Ishikawa (cell line): ENCODE measurements at regions not wholly inside any gene's neighbourhood (a gene's known extent, or its start where the extent isn't known, plus 50 kb on each side); places are given as distances from the start of the nearest gene placed in this dataset.

Experiments used
- CEBPB ChIP-seq: IDR thresholded peaks from 2 replicates; pipeline ENCODE4 v1.6.1; 2012
- CREB1 ChIP-seq: IDR thresholded peaks from 2 replicates; pipeline ENCODE4 v1.6.1; 2012; ENCODE audit warnings: low read depth
- EGR1 ChIP-seq: IDR thresholded peaks from 2 replicates; pipeline ENCODE4 v1.6.1; 2012
- EP300 ChIP-seq: IDR thresholded peaks from 2 replicates; pipeline ENCODE4 v1.6.1; 2012; ENCODE audit warnings: borderline replicate concordance
- FOXM1 ChIP-seq: IDR thresholded peaks from 2 replicates; pipeline ENCODE4 v1.6.1; 2012; ENCODE audit warnings: low read depth, borderline replicate concordance
- NFIC ChIP-seq: IDR thresholded peaks from 2 replicates; pipeline ENCODE4 v1.6.1; 2012
- RAD21 ChIP-seq: IDR thresholded peaks from 2 replicates; pipeline ENCODE4 v1.6.1; 2012; ENCODE audit warnings: low read depth
- TAF1 ChIP-seq: IDR thresholded peaks from 2 replicates; pipeline ENCODE4 v1.6.1; 2012; ENCODE audit warnings: low read depth, mild to moderate bottlenecking
- TCF12 ChIP-seq: IDR thresholded peaks from 2 replicates; pipeline ENCODE4 v1.6.1; 2012; ENCODE audit warnings: low read depth
- TEAD4 ChIP-seq: IDR thresholded peaks from 2 replicates; pipeline ENCODE4 v1.6.1; 2012
- YY1 ChIP-seq: IDR thresholded peaks from 2 replicates; pipeline ENCODE4 v1.6.1; 2012; ENCODE audit warnings: low read depth
- ZBTB7A ChIP-seq: IDR thresholded peaks from 2 replicates; pipeline ENCODE4 v1.6.1; 2012; ENCODE audit warnings: low read depth
- TF ChIP-seq, protein P1 (sequence below): IDR thresholded peaks from 2 replicates; pipeline ENCODE4 v1.6.1; 2012; ENCODE audit warnings: low read depth, mild to moderate bottlenecking
- TF ChIP-seq, protein P2 (sequence below): IDR thresholded peaks from 2 replicates; pipeline ENCODE4 v1.6.1; 2012
- TF ChIP-seq, protein P3 (sequence below): IDR thresholded peaks from 2 replicates; pipeline ENCODE4 v1.6.1; 2012

DNA sequence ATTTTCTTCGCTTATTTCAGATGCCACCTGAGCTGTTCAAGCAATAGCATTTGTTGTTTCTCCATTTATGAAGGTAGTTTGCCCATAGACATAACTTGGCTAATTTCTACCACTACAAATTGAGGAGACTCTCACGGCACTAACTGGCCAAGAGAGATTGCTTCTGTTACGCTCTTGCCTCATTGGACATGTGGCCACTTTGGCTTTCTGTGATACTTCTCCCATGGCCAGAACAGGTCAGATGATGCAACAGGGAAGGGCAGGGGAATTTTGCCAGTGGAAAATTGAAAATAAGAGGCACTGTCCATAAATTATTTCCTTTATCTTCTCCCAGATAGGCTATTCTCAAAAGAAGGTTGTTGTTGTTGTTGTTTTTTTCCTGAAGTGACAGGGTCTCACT, 1633.3 kb upstream of the LRRTM3 start:
- no peak for TF ChIP-seq TAF1
- TF ChIP-seq FOXM1, result no peak
- no peak for TF ChIP-seq TCF12
- TF ChIP-seq, protein P1, sequence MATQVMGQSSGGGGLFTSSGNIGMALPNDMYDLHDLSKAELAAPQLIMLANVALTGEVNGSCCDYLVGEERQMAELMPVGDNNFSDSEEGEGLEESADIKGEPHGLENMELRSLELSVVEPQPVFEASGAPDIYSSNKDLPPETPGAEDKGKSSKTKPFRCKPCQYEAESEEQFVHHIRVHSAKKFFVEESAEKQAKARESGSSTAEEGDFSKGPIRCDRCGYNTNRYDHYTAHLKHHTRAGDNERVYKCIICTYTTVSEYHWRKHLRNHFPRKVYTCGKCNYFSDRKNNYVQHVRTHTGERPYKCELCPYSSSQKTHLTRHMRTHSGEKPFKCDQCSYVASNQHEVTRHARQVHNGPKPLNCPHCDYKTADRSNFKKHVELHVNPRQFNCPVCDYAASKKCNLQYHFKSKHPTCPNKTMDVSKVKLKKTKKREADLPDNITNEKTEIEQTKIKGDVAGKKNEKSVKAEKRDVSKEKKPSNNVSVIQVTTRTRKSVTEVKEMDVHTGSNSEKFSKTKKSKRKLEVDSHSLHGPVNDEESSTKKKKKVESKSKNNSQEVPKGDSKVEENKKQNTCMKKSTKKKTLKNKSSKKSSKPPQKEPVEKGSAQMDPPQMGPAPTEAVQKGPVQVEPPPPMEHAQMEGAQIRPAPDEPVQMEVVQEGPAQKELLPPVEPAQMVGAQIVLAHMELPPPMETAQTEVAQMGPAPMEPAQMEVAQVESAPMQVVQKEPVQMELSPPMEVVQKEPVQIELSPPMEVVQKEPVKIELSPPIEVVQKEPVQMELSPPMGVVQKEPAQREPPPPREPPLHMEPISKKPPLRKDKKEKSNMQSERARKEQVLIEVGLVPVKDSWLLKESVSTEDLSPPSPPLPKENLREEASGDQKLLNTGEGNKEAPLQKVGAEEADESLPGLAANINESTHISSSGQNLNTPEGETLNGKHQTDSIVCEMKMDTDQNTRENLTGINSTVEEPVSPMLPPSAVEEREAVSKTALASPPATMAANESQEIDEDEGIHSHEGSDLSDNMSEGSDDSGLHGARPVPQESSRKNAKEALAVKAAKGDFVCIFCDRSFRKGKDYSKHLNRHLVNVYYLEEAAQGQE, result no peak
- no peak for TF ChIP-seq YY1
- TF ChIP-seq ZBTB7A, result no peak
- no peak for TF ChIP-seq NFIC
- TF ChIP-seq EGR1, result no peak
- TF ChIP-seq, protein P2, sequence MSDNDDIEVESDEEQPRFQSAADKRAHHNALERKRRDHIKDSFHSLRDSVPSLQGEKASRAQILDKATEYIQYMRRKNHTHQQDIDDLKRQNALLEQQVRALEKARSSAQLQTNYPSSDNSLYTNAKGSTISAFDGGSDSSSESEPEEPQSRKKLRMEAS, result no peak
- TF ChIP-seq EP300, result no peak
- TF ChIP-seq TEAD4, result no peak
- no peak for TF ChIP-seq CREB1
- TF ChIP-seq, protein P3, sequence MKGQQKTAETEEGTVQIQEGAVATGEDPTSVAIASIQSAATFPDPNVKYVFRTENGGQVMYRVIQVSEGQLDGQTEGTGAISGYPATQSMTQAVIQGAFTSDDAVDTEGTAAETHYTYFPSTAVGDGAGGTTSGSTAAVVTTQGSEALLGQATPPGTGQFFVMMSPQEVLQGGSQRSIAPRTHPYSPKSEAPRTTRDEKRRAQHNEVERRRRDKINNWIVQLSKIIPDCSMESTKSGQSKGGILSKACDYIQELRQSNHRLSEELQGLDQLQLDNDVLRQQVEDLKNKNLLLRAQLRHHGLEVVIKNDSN, result no peak
- TF ChIP-seq RAD21, result no peak
- TF ChIP-seq CEBPB, result no peak

DNA sequence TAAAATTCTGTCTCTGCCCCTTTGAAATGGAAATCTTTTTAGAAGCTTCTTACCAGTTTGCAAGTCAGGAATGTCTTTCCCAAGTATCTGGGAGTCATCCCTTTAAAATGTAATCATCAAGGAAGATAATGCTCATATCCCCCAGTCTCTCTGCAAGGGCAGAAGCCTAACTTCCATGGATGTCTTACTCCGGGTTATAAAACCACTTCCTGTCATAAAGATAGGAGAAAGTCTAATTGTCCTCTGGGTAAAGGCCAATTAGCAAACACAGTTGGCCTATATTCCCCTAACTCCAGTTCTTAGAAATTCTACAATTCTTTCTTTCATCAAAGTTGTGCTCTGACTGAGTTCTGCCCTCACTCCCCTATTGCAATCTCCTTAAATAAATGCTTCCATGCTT, 1631.5 kb upstream of the LRRTM3 start:
- TF ChIP-seq EGR1 (no peak), TCF12 (no peak), NFIC (no peak), YY1 (no peak), FOXM1 (no peak), RAD21 (no peak), TEAD4 (no peak)

GRCh38 chr10:65301181-65301580, 1624.7 kb upstream of the LRRTM3 start:
- TF ChIP-seq, protein P3, result no peak

GRCh38 chr10:65306201-65306600, 1619.6 kb upstream of the LRRTM3 start:
- TF ChIP-seq TAF1 (no peak), EGR1 (no peak), TEAD4 (no peak), RAD21 (no peak), CREB1 (no peak), CEBPB (no peak), EP300 (no peak), TCF12 (no peak), NFIC (no peak), ZBTB7A (no peak), YY1 (no peak)
- TF ChIP-seq, protein P3, result no peak
- TF ChIP-seq, protein P1, result no peak
- TF ChIP-seq, protein P2, result no peak

DNA sequence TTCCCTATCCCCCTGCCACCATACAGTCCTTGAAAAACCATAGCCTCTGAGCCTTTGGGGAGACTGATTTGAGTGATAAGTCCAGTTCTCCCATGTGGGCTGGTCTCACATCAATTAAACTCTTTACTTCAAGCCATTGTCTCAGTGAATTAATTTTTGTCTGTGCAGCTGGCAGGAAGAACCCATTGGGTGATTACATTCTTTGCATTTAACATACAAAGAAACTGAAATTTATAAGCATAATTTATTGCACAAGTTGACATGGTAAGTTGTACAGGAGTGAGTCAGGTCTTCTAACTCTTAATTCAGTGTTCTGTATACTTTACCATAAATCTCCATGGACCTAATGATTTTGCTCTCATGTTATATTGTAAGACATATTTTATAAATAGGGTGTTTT, 1613.0 kb upstream of the LRRTM3 start:
- TF ChIP-seq NFIC, result no peak
- TF ChIP-seq TCF12, result no peak
- TF ChIP-seq CEBPB, result no peak
- TF ChIP-seq, protein P1, result no peak
- TF ChIP-seq, protein P2, result no peak
- no peak for TF ChIP-seq ZBTB7A
- TF ChIP-seq YY1, result no peak
- TF ChIP-seq RAD21, result no peak
- TF ChIP-seq CREB1, result no peak
- no peak for TF ChIP-seq FOXM1
- no peak for TF ChIP-seq TAF1
- no peak for TF ChIP-seq TEAD4
- TF ChIP-seq, protein P3, result no peak
- no peak for TF ChIP-seq EGR1
- TF ChIP-seq EP300, result no peak
